ENCODE measurements at regions not wholly inside any gene's neighbourhood (a gene's known extent, or its start where the extent isn't known, plus 50 kb on each side); places are given as distances from the start of the nearest gene placed in this dataset.

DNA sequence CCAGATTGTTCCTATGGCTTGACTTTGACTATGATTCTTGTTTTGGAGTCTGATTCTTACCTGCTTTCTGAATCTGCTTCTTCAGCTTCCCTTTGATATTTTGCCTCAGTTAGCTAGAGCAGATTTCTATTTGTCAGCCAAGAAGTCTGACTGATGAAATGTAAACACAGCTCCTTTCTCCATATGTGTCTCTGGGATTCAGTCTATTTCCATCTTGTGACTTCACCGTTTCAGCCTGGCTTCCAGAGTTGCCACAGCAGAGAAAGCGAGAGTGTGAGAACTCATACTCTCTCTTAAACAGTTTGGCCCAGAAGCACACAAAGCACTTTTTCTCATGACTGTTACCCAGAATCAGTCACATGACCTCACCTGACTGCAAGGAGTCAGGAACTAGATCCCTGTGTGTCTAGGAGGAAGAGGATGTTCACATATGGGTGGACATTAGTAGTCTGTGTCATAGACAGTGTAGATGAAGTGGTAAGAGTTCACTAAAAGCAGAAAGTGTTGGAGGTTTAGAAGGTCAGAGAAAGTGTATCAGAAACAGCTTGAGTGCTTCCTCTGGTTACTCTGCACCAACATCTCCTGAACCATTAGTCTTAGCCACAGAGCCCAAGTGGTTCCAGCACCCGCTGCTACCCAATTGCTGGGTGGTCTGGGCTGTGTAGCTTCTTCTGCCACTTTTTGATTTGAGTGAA, 103.4 kb upstream of the CDK6 start:
- no peak overlapping the region for H3K4me3 ChIP-seq (ENCODE audit: low read depth in 1 of 2, low read length in 2 of 2)
- H3K4me1 ChIP-seq (ENCODE audit: insufficient read depth, low read length), result no peaks in the 10 kb centered on the region
- no peaks in the 10 kb centered on the region for H3K9me3 ChIP-seq (ENCODE audit: low read length)
- no peak overlapping the region for H3K27ac ChIP-seq (ENCODE audit: low read depth, low read length)
- H3K27me3 ChIP-seq (ENCODE audit: control insufficient read depth in 1 of 2, insufficient read depth in 2 of 2, low read length in 2 of 2), result no peaks in the 10 kb centered on the region
- H3K36me3 ChIP-seq (ENCODE audit: insufficient read depth, low read length), result no peaks in the 10 kb centered on the region
- H3K9ac ChIP-seq (ENCODE audit: low read length), result no peak overlapping the region

DNA sequence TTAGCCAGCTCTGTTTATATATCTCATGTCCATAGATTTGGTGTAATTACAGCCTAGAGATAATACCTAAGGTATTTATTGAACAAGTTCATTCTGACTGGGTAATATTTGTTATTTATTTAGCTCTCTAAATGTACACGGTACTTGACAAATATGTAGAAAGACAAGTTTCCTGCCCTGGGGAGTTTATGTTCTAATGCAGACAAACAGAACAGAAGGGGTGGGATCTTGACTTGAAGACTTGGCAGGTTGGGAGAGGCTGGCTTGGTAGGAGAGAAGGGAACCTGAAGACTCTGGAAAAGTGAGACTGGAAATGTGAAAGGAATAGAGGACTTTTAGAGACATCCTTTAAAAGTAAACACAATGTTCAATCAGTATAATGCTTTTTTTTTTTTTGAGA, 97.7 kb upstream of the CDK6 start:
- Histone ChIP-seq H3K27ac (ENCODE audit: low read depth, low read length) (no peak overlapping the region), H3K4me1 (ENCODE audit: insufficient read depth, low read length) (no peaks in the 10 kb centered on the region), H3K4me3 (ENCODE audit: low read depth in 1 of 2, low read length in 2 of 2) (no peak overlapping the region), H3K9me3 (ENCODE audit: low read length) (no peaks in the 10 kb centered on the region), H3K9ac (ENCODE audit: low read length) (no peak overlapping the region), H3K27me3 (ENCODE audit: control insufficient read depth in 1 of 2, insufficient read depth in 2 of 2, low read length in 2 of 2) (no peaks in the 10 kb centered on the region), H3K36me3 (ENCODE audit: insufficient read depth, low read length) (no peaks in the 10 kb centered on the region)

DNA sequence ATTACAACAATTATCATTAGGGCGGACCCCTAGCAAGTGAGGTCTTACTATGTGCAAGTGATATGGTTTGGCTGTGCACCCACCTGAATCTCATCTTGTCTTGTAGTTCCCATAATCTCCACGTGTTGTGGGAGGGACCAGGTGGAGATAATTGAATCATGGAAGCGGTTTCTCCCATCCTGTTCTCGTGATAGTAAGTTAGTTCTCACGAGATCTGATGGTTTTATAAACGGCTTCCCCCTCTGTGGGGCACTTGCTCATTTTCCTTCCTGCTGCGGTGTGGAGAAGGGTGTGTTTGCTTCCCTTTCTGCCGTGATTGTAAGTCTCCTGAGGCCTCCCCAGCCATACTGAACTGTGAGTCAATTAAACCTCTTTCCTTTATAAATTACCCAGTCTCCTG, 96.1 kb upstream of the CDK6 start:
- Histone ChIP-seq H3K4me1 (ENCODE audit: insufficient read depth, low read length) (no peaks in the 10 kb centered on the region), H3K36me3 (ENCODE audit: insufficient read depth, low read length) (no peaks in the 10 kb centered on the region)

DNA sequence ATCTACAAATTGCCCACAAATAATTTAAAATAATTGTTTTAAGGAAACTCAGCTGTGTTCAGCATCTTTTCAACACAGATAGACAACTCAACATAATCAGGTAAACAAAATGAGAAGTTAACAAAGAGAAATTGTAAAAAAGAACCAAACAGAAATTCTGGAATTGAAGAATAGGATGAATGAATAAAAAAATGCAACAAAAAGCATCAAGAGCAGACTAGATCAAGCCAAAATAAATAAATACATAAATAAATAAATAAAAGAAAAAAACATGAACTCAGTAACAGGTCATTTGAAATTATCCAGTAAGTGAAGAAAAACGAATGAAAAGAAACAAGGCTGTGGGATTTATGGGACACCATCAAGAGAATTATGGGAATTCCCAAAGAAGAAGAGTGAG, 94.0 kb upstream of the CDK6 start:
- H3K4me1 ChIP-seq (ENCODE audit: insufficient read depth, low read length), result no peaks in the 10 kb centered on the region
- H3K27me3 ChIP-seq (ENCODE audit: control insufficient read depth in 1 of 2, insufficient read depth in 2 of 2, low read length in 2 of 2), result no peaks in the 10 kb centered on the region
- no peak overlapping the region for H3K9ac ChIP-seq (ENCODE audit: low read length)
- H3K9me3 ChIP-seq (ENCODE audit: low read length), result no peaks in the 10 kb centered on the region
- no peak overlapping the region for H3K27ac ChIP-seq (ENCODE audit: low read depth, low read length)
- H3K36me3 ChIP-seq (ENCODE audit: insufficient read depth, low read length), result no peaks in the 10 kb centered on the region
- H3K4me3 ChIP-seq (ENCODE audit: low read depth in 1 of 2, low read length in 2 of 2), result no peak overlapping the region

More for the DNA sequence above, 96.1 kb upstream of the CDK6 start:
- Histone ChIP-seq H3K4me3 (ENCODE audit: low read depth in 1 of 2, low read length in 2 of 2) (no peak overlapping the region), H3K27ac (ENCODE audit: low read depth, low read length) (no peak overlapping the region), H3K27me3 (ENCODE audit: control insufficient read depth in 1 of 2, insufficient read depth in 2 of 2, low read length in 2 of 2) (no peaks in the 10 kb centered on the region), H3K9ac (ENCODE audit: low read length) (no peak overlapping the region), H3K9me3 (ENCODE audit: low read length) (no peaks in the 10 kb centered on the region)

DNA sequence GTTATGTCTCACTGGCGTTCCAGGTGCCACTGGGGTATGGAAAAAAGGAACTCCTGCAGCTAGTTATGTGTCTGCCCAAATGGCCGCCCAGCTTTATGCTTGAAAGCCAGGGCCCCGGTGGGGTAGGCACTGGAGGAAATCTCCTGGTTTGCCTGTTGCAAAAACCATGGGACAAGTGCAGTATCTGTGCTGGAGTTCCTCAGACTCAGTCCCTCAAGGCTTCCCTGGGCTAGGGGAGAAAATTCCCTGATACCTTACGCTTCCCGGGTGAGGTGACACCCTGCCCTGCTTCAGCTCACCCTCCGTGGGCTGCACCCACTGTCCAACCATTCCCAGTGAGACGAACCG, 90.3 kb upstream of the CDK6 start:
- H3K4me3 ChIP-seq (ENCODE audit: low read depth in 1 of 2, low read length in 2 of 2), result no peak overlapping the region
- H3K9ac ChIP-seq (ENCODE audit: low read length), result no peak overlapping the region
- H3K36me3 ChIP-seq (ENCODE audit: insufficient read depth, low read length), result no peaks in the 10 kb centered on the region
- no peaks in the 10 kb centered on the region for H3K4me1 ChIP-seq (ENCODE audit: insufficient read depth, low read length)
- no peak overlapping the region for H3K27ac ChIP-seq (ENCODE audit: low read depth, low read length)
- H3K9me3 ChIP-seq (ENCODE audit: low read length), result no peaks in the 10 kb centered on the region
- no peaks in the 10 kb centered on the region for H3K27me3 ChIP-seq (ENCODE audit: control insufficient read depth in 1 of 2, insufficient read depth in 2 of 2, low read length in 2 of 2)

DNA sequence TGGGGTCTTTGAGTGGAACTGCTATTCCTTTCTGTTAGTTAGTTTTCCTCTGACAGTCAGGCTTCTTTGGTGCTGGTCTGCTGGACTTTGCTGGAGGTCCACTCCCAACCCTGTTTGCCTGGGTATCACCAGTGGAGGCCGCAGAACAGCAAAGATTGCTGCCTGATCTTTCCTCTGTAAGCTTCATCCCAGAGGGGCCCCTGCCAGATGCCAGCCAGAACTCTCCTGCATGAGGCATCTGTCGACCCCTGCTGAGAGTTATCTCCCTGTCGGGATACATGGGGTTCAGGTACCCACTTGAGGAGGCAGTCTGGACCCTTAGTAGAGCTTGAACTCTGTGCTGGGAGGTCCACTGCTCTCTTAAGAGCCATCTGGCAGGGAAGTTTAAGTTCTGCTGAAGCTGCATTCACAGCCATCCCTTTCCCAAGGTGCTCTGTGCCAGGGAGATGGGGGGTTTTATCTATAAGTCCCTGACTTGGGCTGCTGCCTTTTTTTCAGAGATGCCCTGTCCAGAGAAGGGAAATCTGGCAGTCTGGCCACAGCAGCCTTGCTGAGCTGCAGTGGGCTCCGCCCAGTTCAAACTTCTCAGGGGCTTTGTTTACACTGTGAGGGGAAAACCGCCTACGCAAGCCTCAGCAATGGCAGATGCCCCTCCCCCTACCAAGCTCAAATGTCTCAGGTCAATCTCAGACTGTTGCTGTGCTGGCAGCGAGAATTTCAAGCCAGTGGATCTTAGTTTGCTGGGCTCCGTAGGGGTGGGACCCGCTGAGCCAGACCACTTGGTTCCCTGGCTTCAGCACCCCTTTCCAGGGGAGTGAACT, 89.7 kb upstream of the CDK6 start:
- Histone ChIP-seq H3K9ac (ENCODE audit: low read length) (no peak overlapping the region), H3K4me1 (ENCODE audit: insufficient read depth, low read length) (no peaks in the 10 kb centered on the region), H3K9me3 (ENCODE audit: low read length) (no peaks in the 10 kb centered on the region), H3K27ac (ENCODE audit: low read depth, low read length) (no peak overlapping the region), H3K36me3 (ENCODE audit: insufficient read depth, low read length) (no peaks in the 10 kb centered on the region), H3K4me3 (ENCODE audit: low read depth in 1 of 2, low read length in 2 of 2) (no peak overlapping the region), H3K27me3 (ENCODE audit: control insufficient read depth in 1 of 2, insufficient read depth in 2 of 2, low read length in 2 of 2) (no peaks in the 10 kb centered on the region)

DNA sequence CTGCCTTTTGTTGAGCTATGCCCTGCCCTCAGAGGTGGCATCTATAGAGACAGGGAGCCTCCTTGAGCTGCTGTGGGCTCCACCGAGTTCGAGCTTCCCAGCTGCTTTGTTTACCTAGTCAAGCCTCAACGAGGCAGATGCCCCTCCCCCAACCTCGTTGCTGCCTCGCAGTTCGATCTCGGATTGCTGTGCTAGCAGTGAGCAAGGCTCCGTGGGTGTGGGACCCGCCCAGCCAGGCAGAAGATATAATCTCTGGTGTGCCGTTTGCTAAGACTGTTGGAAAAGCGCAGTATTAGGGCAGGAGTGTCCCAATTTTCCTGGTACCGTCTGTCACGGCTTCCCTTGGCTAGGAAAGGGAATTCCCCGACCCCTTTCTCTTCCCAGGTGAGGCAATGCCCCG, 88.4 kb upstream of the CDK6 start:
- Histone ChIP-seq H3K27ac (ENCODE audit: low read depth, low read length) (no peak overlapping the region), H3K36me3 (ENCODE audit: insufficient read depth, low read length) (no peaks in the 10 kb centered on the region), H3K27me3 (ENCODE audit: control insufficient read depth in 1 of 2, insufficient read depth in 2 of 2, low read length in 2 of 2) (no peaks in the 10 kb centered on the region), H3K9me3 (ENCODE audit: low read length) (no peaks in the 10 kb centered on the region), H3K4me1 (ENCODE audit: insufficient read depth, low read length) (no peaks in the 10 kb centered on the region), H3K9ac (ENCODE audit: low read length) (no peak overlapping the region), H3K4me3 (ENCODE audit: low read depth in 1 of 2, low read length in 2 of 2) (no peak overlapping the region)

DNA sequence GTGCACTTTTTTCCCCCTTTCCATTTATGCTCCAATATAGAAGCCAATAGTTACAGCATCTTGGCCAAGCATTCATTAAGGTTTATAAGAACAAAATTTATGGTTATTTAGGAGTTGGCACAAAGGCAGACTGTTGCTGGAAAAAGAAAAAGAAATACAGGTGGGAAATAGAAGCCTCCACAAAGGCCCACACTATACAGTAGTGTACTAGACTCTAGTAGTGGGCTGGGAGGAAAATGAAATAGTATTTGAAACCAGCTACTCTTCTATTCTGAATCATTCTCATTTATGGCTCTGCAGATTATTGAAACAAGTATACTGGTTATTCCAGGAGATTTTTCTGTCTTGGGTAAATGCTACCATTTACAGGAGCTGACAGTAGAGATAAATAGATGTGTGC, 80.9 kb upstream of the CDK6 start:
- Histone ChIP-seq H3K36me3 (ENCODE audit: insufficient read depth, low read length) (no peaks in the 10 kb centered on the region), H3K9me3 (ENCODE audit: low read length) (no peaks in the 10 kb centered on the region), H3K27ac (ENCODE audit: low read depth, low read length) (no peak overlapping the region), H3K27me3 (ENCODE audit: control insufficient read depth in 1 of 2, insufficient read depth in 2 of 2, low read length in 2 of 2) (no peaks in the 10 kb centered on the region), H3K9ac (ENCODE audit: low read length) (no peak overlapping the region), H3K4me3 (ENCODE audit: low read depth in 1 of 2, low read length in 2 of 2) (no peak overlapping the region), H3K4me1 (ENCODE audit: insufficient read depth, low read length) (peaks cover 7% of the 10 kb centered on the region)

DNA sequence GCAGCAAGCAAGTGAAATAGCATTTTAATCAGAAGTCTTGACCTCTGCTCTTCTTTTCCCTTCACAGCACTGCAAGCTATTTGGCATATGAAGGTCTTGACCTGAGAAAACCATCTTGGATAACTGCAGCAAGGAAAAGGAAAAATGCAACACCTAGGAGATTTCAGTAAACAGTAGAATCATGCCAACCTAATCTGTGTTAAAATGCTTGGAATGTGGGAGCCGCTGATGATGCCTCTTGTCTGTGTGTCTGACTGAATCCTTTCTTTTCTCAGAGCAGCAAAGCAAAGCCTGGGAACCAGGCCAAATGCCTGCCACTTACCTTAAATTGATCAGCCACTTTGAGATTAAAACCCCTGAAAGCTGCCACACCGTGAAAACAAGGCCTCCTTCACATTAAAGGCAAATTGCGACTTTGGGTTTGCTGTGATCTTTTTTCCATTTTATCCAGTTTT, 80.4 kb upstream of the CDK6 start:
- no peaks in the 10 kb centered on the region for H3K36me3 ChIP-seq (ENCODE audit: insufficient read depth, low read length)
- no peak overlapping the region for H3K9ac ChIP-seq (ENCODE audit: low read length)
- H3K27ac ChIP-seq (ENCODE audit: low read depth, low read length), result no peak overlapping the region
- H3K27me3 ChIP-seq (ENCODE audit: control insufficient read depth in 1 of 2, insufficient read depth in 2 of 2, low read length in 2 of 2), result no peaks in the 10 kb centered on the region
- H3K9me3 ChIP-seq (ENCODE audit: low read length), result no peaks in the 10 kb centered on the region
- H3K4me3 ChIP-seq (ENCODE audit: low read depth in 1 of 2, low read length in 2 of 2), result no peak overlapping the region
- H3K4me1 ChIP-seq (ENCODE audit: insufficient read depth, low read length), result peaks cover 7% of the 10 kb centered on the region

DNA sequence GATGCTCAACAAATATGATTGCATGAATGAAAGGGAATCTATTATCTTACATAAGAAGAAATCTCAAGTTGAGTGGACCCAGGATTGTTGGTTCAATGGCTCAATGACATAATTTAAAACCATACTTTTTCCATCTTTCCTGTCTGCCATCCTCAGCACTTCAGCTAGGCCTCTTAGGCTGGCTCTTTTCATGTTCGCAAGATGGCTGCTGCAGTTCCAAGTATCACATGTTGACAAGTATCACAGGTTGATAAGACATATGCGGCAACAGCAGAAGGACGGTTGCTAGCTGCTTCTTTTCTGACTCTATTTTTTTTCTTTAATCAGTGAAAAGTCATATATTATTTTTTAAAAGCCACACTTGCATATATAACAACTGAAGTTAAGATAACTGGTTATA, 79.0 kb upstream of the CDK6 start:
- Histone ChIP-seq H3K9ac (ENCODE audit: low read length) (no peak overlapping the region), H3K27ac (ENCODE audit: low read depth, low read length) (no peak overlapping the region), H3K27me3 (ENCODE audit: control insufficient read depth in 1 of 2, insufficient read depth in 2 of 2, low read length in 2 of 2) (no peaks in the 10 kb centered on the region), H3K4me1 (ENCODE audit: insufficient read depth, low read length) (peaks cover 7% of the 10 kb centered on the region), H3K36me3 (ENCODE audit: insufficient read depth, low read length) (no peaks in the 10 kb centered on the region), H3K4me3 (ENCODE audit: low read depth in 1 of 2, low read length in 2 of 2) (no peak overlapping the region), H3K9me3 (ENCODE audit: low read length) (no peaks in the 10 kb centered on the region)

DNA sequence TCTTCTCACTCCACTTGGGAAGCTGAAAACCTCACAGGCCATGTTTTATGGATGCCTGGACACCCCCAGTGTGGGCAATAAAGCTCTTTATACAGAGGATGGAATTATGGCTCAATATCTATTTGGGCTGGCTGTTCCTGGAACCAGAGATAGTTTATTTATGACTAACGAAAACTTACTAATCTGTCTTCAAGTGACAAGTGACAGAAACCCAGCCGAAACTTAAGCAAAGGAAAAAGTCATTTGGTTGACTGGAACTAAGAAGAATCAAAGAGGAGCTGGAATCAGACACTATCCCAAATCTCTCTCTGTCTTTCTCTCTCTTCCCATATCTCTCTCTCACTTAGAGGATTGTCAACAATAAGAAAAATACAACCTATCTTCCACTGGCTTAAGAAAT, 78.3 kb upstream of the CDK6 start:
- Histone ChIP-seq H3K36me3 (ENCODE audit: insufficient read depth, low read length) (no peaks in the 10 kb centered on the region), H3K4me3 (ENCODE audit: low read depth in 1 of 2, low read length in 2 of 2) (no peak overlapping the region), H3K9ac (ENCODE audit: low read length) (no peak overlapping the region), H3K9me3 (ENCODE audit: low read length) (no peaks in the 10 kb centered on the region), H3K27ac (ENCODE audit: low read depth, low read length) (no peak overlapping the region), H3K27me3 (ENCODE audit: control insufficient read depth in 1 of 2, insufficient read depth in 2 of 2, low read length in 2 of 2) (no peaks in the 10 kb centered on the region), H3K4me1 (ENCODE audit: insufficient read depth, low read length) (peaks cover 7% of the 10 kb centered on the region)

DNA sequence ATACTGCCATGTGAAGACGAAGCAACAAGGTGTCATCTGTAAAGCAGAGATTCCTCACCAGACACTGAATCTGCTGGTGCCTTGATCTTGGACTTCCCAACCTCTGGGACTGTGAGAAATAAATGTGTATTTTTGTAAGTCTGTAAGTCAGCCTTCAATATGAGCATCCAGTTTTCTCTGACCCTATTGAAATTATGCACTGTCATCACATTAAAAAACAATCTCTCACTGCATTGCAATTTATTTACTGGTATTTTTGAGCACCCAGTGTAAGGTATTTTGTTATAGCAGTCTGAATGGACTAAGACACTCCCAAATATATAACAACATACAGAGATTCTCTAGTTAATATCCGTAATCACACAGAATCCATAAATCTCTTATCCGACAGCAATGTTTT, 77.5 kb upstream of the CDK6 start:
- no peak overlapping the region for H3K4me3 ChIP-seq (ENCODE audit: low read depth in 1 of 2, low read length in 2 of 2)
- no peaks in the 10 kb centered on the region for H3K27me3 ChIP-seq (ENCODE audit: control insufficient read depth in 1 of 2, insufficient read depth in 2 of 2, low read length in 2 of 2)
- no peaks in the 10 kb centered on the region for H3K36me3 ChIP-seq (ENCODE audit: insufficient read depth, low read length)
- no peak overlapping the region for H3K9ac ChIP-seq (ENCODE audit: low read length)
- H3K27ac ChIP-seq (ENCODE audit: low read depth, low read length), result no peak overlapping the region
- H3K9me3 ChIP-seq (ENCODE audit: low read length), result no peaks in the 10 kb centered on the region
- peaks cover 7% of the 10 kb centered on the region for H3K4me1 ChIP-seq (ENCODE audit: insufficient read depth, low read length)

Data from muscle layer of colon (tissue), 2 donors.